B cell (primary cell): ENCODE measurements at regions not wholly inside any gene's neighbourhood (a gene's known extent, or its start where the extent isn't known, plus 50 kb on each side); places are given as distances from the start of the nearest gene placed in this dataset.

Experiments used
- ATAC-seq: fragments of 200-7000 bp; cut with Tn5 transposase; one replicate; pipeline ENCODE4 v1.10.0; 2021; ENCODE audit warnings: low read depth, mild to moderate bottlenecking, moderate number of reproducible peaks, moderate library complexity
- CTCF ChIA-PET: fragments of 350-600 bp; sonication (Branson Sonifier 250); formaldehyde crosslinking; loops from one replicate; lab custom pipeline; 2021; ENCODE audit warnings: antibody characterized with exemption, inconsistent platforms; lab: Charles Lee
- POLR2A ChIA-PET: fragments of 350-600 bp; sonication (Branson Sonifier 250); formaldehyde crosslinking; loops from one replicate; lab custom pipeline; 2021; ENCODE audit warnings: antibody characterized with exemption; lab: Charles Lee
- DNase-seq: peaks from one replicate; pipeline ENCODE4 v3.0.0; 2013
- H2AFZ ChIP-seq: 2 replicates; pipeline ENCODE4 v1.6.1; 2012; ENCODE audit warnings: mild to moderate bottlenecking, low read depth, low read length; ENCODE audit not compliant: insufficient read depth, poor library complexity, severe bottlenecking
- H3K27ac ChIP-seq, 2 donors: 1 replicate in 1 of 2; 2 replicates in 1 of 2; pipeline ENCODE4 v1.5.1; 2012 to 2013; ENCODE audit warnings: low read length in 2 of 2, mild to moderate bottlenecking in 2 of 2, moderate library complexity in 1 of 2
- H3K27me3 ChIP-seq, 4 experiments: fragments of 200-600 bp in 1 of 4; sonication (generic) in 1 of 4; replicated peaks in 1 of 4; 1 replicate in 2 of 4; 2 replicates in 2 of 4; pipeline versions ENCODE4 v1.6.1 to v1.7.0; 2013 to 2016; ENCODE audit warnings: low read length in 3 of 4, mild to moderate bottlenecking in 2 of 4, mixed read lengths in 1 of 4, moderate library complexity in 1 of 4; ENCODE audit not compliant: insufficient read depth in 4 of 4, control insufficient read depth in 3 of 4; ENCODE audit errors: control extremely low read depth in 1 of 4
- H3K36me3 ChIP-seq, 2 experiments: replicated peaks in 1 of 2; 1 replicate in 1 of 2; 2 replicates in 1 of 2; pipeline versions ENCODE4 v1.6.1 to v1.7.1; 2013; ENCODE audit warnings: low read length in 1 of 2; ENCODE audit not compliant: insufficient read depth in 2 of 2, control insufficient read depth in 1 of 2; ENCODE audit errors: control extremely low read depth in 1 of 2, extremely low read depth in 1 of 2
- H3K4me1 ChIP-seq, 2 donors: fragments of 200-600 bp in 1 of 2; sonication (generic) in 1 of 2; 1 replicate in 1 of 2; 2 replicates in 1 of 2; pipeline versions ENCODE4 v1.5.1 to v1.6.1; 2013 to 2017; ENCODE audit warnings: low read length in 2 of 2; ENCODE audit not compliant: control insufficient read depth in 2 of 2, insufficient read depth in 2 of 2
- H3K4me2 ChIP-seq: replicated peaks from 2 replicates; pipeline ENCODE3; 2012; ENCODE audit warnings: mild to moderate bottlenecking, low read depth, low read length; ENCODE audit not compliant: poor library complexity, severe bottlenecking
- H3K4me3 ChIP-seq, 5 experiments: fragments of 200-600 bp in 1 of 5; sonication (generic) in 1 of 5; 1 replicate in 3 of 5; 2 replicates in 2 of 5; pipeline versions ENCODE4 v1.5.1 to v1.7.0; 2011 to 2016; ENCODE audit warnings: low read length in 4 of 5, mild to moderate bottlenecking in 4 of 5, low read depth in 2 of 5, control low read depth in 1 of 5, moderate library complexity in 1 of 5; ENCODE audit not compliant: insufficient read depth in 1 of 5; ENCODE audit errors: control extremely low read depth in 1 of 5, extremely low read depth in 1 of 5
- H3K79me2 ChIP-seq: fragments of 200-600 bp; sonication (generic); one replicate; pipeline ENCODE4 v1.6.0; 2016; ENCODE audit warnings: low read length; ENCODE audit not compliant: control insufficient read depth, insufficient read depth
- H3K9ac ChIP-seq: fragments of 200-600 bp; sonication (generic); 2 replicates; pipeline ENCODE4 v1.6.1; 2017; ENCODE audit warnings: mild to moderate bottlenecking, low read length, moderate library complexity
- H3K9me3 ChIP-seq, 3 donors: one replicate each; pipeline versions ENCODE4 v1.6.1 to v1.7.1; 2013; ENCODE audit warnings: low read length in 2 of 3; ENCODE audit not compliant: control insufficient read depth in 2 of 3, insufficient read depth in 1 of 3; ENCODE audit errors: control extremely low read depth in 1 of 3
- H4K20me1 ChIP-seq: 2 replicates; pipeline ENCODE4 v1.6.0; 2012; ENCODE audit warnings: mild to moderate bottlenecking, low read length; ENCODE audit not compliant: insufficient read depth, control insufficient read depth, poor library complexity, severe bottlenecking
- H3K27ac Mint-ChIP-seq: one replicate; pipeline ENCODE4 v1.8.0; 2021; ENCODE audit warnings: mixed read lengths
- H3K27me3 Mint-ChIP-seq: one replicate; pipeline ENCODE4 v1.8.0; 2021; ENCODE audit warnings: mixed read lengths
- H3K4me1 Mint-ChIP-seq: one replicate; pipeline ENCODE4 v1.8.0; 2021; ENCODE audit warnings: mixed read lengths
- H3K4me3 Mint-ChIP-seq: one replicate; pipeline ENCODE4 v1.8.0; 2021; ENCODE audit warnings: mixed read lengths
- H3K9me3 Mint-ChIP-seq: one replicate; pipeline ENCODE4 v1.8.0; 2022; ENCODE audit warnings: mixed read lengths; ENCODE audit not compliant: insufficient read depth
- EZH2 ChIP-seq: IDR thresholded peaks from 2 replicates; pipeline ENCODE4 v1.6.1; 2012; ENCODE audit warnings: borderline replicate concordance, low read depth, mild to moderate bottlenecking, moderate library complexity, low read length; ENCODE audit not compliant: insufficient read depth, poor library complexity, severe bottlenecking
- WGBS: methylation state at CpG from one replicate; pipeline ENCODE4 v1.1.5; 2013; ENCODE audit warnings: missing lambda C conversion rate; ENCODE audit not compliant: insufficient coverage; 5-methylcytosine and 5-hydroxymethylcytosine counted together
- intact Hi-C: fragments of 100-400 bp; cut with micrococcal nuclease; formaldehyde crosslinking; loops from one replicate; pipeline ENCODE4 v1.10.0; 2022
- TF ChIP-seq, protein P1 (sequence below): fragments of 200-600 bp; IDR thresholded peaks from one replicate; pipeline ENCODE4 v1.8.0; 2022; ENCODE audit warnings: antibody characterized with exemption, mild to moderate bottlenecking

DNA sequence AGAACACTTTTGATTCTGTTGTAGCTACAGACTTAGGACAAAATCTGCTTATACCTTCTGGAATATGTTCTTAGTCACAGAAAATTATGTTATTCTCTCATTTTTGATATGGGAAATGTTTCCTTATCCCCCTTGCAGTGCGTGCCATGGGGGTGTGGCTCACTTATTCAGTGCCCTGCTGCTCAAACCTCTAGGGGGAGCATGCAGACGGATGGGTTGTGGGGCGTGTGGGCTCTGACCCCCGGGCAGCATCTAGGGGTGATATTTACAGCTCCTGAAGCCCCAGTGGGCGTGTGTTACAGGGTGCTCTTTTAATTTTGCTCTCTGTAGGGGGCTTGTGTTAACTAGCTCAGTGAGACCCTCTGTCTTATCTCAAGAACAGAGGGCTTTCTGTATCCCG is 61.3 kb upstream of the FERMT1 start:
- ATAC-seq (no peak), DNase-seq (no peak)
- no peak overlapping the region for H3K27ac Mint-ChIP-seq
- no peaks in the 10 kb centered on the region for H3K9me3 Mint-ChIP-seq
- H3K79me2 ChIP-seq = no peaks in the 10 kb centered on the region
- H3K4me1 ChIP-seq = no peaks in the 10 kb centered on the region
- ChIA-PET POLR2A (no interaction called here), CTCF (no interaction called here)
- no peak overlapping the region for H3K4me2 ChIP-seq
- H4K20me1 ChIP-seq = no peaks in the 10 kb centered on the region
- H3K27ac ChIP-seq = no peak overlapping the region
- H3K36me3 ChIP-seq = no peaks in the 10 kb centered on the region
- H3K27me3 ChIP-seq = peaks cover 0 to 3% (median 0%) of the 10 kb centered on the region in 4 experiments
- WGBS = 62% methylated on average over 6 of the region's 6 CpGs
- no peak overlapping the region for H2AFZ ChIP-seq
- no peak overlapping the region for H3K9ac ChIP-seq
- H3K4me1 Mint-ChIP-seq = no peaks in the 10 kb centered on the region
- H3K4me3 Mint-ChIP-seq = no peak overlapping the region
- TF ChIP-seq EZH2 = no peak
- TF ChIP-seq, protein P1, sequence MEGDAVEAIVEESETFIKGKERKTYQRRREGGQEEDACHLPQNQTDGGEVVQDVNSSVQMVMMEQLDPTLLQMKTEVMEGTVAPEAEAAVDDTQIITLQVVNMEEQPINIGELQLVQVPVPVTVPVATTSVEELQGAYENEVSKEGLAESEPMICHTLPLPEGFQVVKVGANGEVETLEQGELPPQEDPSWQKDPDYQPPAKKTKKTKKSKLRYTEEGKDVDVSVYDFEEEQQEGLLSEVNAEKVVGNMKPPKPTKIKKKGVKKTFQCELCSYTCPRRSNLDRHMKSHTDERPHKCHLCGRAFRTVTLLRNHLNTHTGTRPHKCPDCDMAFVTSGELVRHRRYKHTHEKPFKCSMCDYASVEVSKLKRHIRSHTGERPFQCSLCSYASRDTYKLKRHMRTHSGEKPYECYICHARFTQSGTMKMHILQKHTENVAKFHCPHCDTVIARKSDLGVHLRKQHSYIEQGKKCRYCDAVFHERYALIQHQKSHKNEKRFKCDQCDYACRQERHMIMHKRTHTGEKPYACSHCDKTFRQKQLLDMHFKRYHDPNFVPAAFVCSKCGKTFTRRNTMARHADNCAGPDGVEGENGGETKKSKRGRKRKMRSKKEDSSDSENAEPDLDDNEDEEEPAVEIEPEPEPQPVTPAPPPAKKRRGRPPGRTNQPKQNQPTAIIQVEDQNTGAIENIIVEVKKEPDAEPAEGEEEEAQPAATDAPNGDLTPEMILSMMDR = no peak
- H3K27me3 Mint-ChIP-seq = peaks cover 11% of the 10 kb centered on the region
- intact Hi-C loops = no loop called here
- H3K4me3 ChIP-seq = no peak overlapping the region
- peaks cover 0 to 4% (median 0%) of the 10 kb centered on the region in 3 donors for H3K9me3 ChIP-seq

DNA sequence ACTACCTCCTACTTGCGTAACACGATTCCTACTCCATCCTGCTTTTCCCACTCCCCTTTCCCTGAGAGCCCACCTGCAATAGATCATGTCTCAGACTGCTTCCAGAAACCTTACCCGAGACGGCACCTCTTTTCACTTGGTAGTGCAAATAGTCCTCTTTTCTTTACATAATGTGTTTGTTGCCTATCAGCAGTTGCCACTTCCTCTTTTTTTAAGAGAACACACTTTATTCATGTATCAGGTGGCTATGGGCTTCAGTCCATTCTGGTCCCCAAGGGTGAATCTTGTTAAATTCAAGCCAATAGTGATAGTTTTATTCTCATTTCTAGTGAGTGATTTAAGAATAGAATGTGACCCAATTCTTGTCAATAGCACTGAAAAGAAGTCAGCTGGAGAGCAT is 57.7 kb upstream of the FERMT1 start:
- H3K4me3 Mint-ChIP-seq = no peak overlapping the region
- H3K9me3 Mint-ChIP-seq = no peaks in the 10 kb centered on the region
- Histone ChIP-seq H3K9ac (no peak overlapping the region), H4K20me1 (no peaks in the 10 kb centered on the region), H3K27me3 (peaks cover 0 to 3% (median 0%) of the 10 kb centered on the region in 4 experiments), H3K36me3 (no peaks in the 10 kb centered on the region), H3K27ac (no peak overlapping the region), H3K79me2 (no peaks in the 10 kb centered on the region), H3K4me1 (no peaks in the 10 kb centered on the region), H2AFZ (no peak overlapping the region), H3K9me3 (peaks cover 0 to 4% (median 0%) of the 10 kb centered on the region in 3 donors), H3K4me3 (no peak overlapping the region), H3K4me2 (no peak overlapping the region)
- no peak for DNase-seq
- H3K27me3 Mint-ChIP-seq = peaks cover 4% of the 10 kb centered on the region
- CTCF ChIA-PET = no interaction called here
- no peak for TF ChIP-seq EZH2
- TF ChIP-seq, protein P1 = no peak
- H3K4me1 Mint-ChIP-seq = no peaks in the 10 kb centered on the region
- 76% methylated on average over 2 of the region's 4 CpGs for WGBS
- POLR2A ChIA-PET = no interaction called here
- intact Hi-C loops = no loop called here
- no peak for ATAC-seq
- no peak overlapping the region for H3K27ac Mint-ChIP-seq
